HepG2 (cell line): ENCODE measurements at regions not wholly inside any gene's neighbourhood (a gene's known extent, or its start where the extent isn't known, plus 50 kb on each side); places are given as distances from the start of the nearest gene placed in this dataset.

ENCODE experiments used
- ATAC-seq: fragments of 200-7000 bp; cut with Tn5 transposase; 3 replicates; pipeline ENCODE4 v1.9.1; 2020; ENCODE audit warnings: mild to moderate bottlenecking, moderate library complexity
- BruUV-seq: library from RNA; stranded (reverse); fragments of 400-500 nt; replicated peaks from 2 replicates; lab custom pipeline; 2021; lab: Mats Ljungman, UMichigan
- CTCF ChIA-PET: fragments of 300-600 bp; formaldehyde crosslinking; extraction: SDS; loops from one replicate; lab custom pipeline; 2021; ENCODE audit warnings: low total read pairs, inconsistent platforms, low intra/inter-chr PET ratio; lab: Yijun Ruan, JAX
- POLR2A ChIA-PET: fragments of 350-600 bp; sonication (Branson Sonifier 250); formaldehyde crosslinking; loops from one replicate; lab custom pipeline; 2020; ENCODE audit warnings: antibody characterized with exemption, inconsistent platforms; lab: Yijun Ruan, JAX
- DNase-seq: peaks from one replicate; pipeline ENCODE4 v3.0.0-alpha.2; 2015; ENCODE audit warnings: low spot score
- FAIRE-seq: peaks from 3 replicates; lab custom pipeline; 2011; peaks lifted over from hg19 to GRCh38; lab: Jason Lieb, UNC
- H2AFZ ChIP-seq: one replicate; pipeline ENCODE4 v1.6.1; 2011; ENCODE audit warnings: low read length, inconsistent platforms
- H3K27ac ChIP-seq: fragments of 300-600 bp; 3 replicates; pipeline ENCODE4 v1.8.0; 2011; ENCODE audit warnings: mixed run types, mild to moderate bottlenecking, mixed read lengths, low read length, inconsistent platforms; ENCODE audit not compliant: insufficient read depth; ENCODE audit errors: extremely low read length
- H3K27me3 ChIP-seq, 2 experiments: fragments of 200-600 bp in 1 of 2; 2 replicates in 1 of 2; 3 replicates in 1 of 2; pipeline versions ENCODE4 v1.6.0 to v1.8.0; 2011; ENCODE audit warnings: low read length in 2 of 2, mild to moderate bottlenecking in 2 of 2, moderate library complexity in 2 of 2, inconsistent platforms in 1 of 2; ENCODE audit not compliant: insufficient read depth in 2 of 2, control insufficient read depth in 1 of 2
- H3K36me3 ChIP-seq, 2 experiments: fragments of 200-600 bp in 1 of 2; replicated peaks in 1 of 2; 2 replicates in 1 of 2; 3 replicates in 1 of 2; pipeline versions ENCODE4 v1.5.1 to v1.8.0; 2011; ENCODE audit warnings: low read length in 2 of 2, inconsistent platforms in 1 of 2; ENCODE audit not compliant: insufficient read depth in 2 of 2, control insufficient read depth in 1 of 2
- H3K4me1 ChIP-seq: 2 replicates; pipeline ENCODE4 v1.5.1; 2012; ENCODE audit warnings: low read length, inconsistent platforms; ENCODE audit not compliant: insufficient read depth
- H3K4me2 ChIP-seq: 2 replicates; pipeline ENCODE4 v1.6.0; 2011; ENCODE audit warnings: low read depth, low read length, inconsistent platforms
- H3K4me3 ChIP-seq, 3 experiments: fragments of 200-600 bp in 1 of 3; sonication (generic), shearing (Covaris generic) in 1 of 3; replicated peaks in 1 of 3; 2 replicates each; pipeline ENCODE4 v1.5.1; 2011 to 2016; ENCODE audit warnings: low read length in 3 of 3, inconsistent platforms in 2 of 3, low read depth in 2 of 3, mild to moderate bottlenecking in 2 of 3, control low read depth in 1 of 3, mixed read lengths in 1 of 3; ENCODE audit not compliant: insufficient read depth in 1 of 3
- H3K79me2 ChIP-seq: one replicate; pipeline ENCODE4 v1.6.1; 2011; ENCODE audit warnings: low read length, inconsistent platforms; ENCODE audit not compliant: insufficient read depth
- H3K9ac ChIP-seq: 2 replicates; pipeline ENCODE4 v1.6.0; 2011; ENCODE audit warnings: mild to moderate bottlenecking, low read depth, low read length, inconsistent platforms; ENCODE audit not compliant: insufficient read depth
- H3K9me3 ChIP-seq: 2 replicates; pipeline ENCODE4 v1.5.1; 2012; ENCODE audit warnings: mild to moderate bottlenecking, low read length
- H4K20me1 ChIP-seq: 2 replicates; pipeline ENCODE4 v1.6.0; 2011; ENCODE audit warnings: inconsistent platforms, mild to moderate bottlenecking, low read length, moderate library complexity; ENCODE audit not compliant: insufficient read depth
- BHLHE40 ChIP-seq: IDR thresholded peaks from 2 replicates; pipeline ENCODE4 v1.6.1; 2011; ENCODE audit warnings: low read length, improper control_type of control experiment
- HDAC2 ChIP-seq: sonication (generic); formaldehyde crosslinking; IDR thresholded peaks from 2 replicates; pipeline ENCODE4 v1.4.0; 2020; ENCODE audit warnings: missing genetic modification reagents
- MBD4 ChIP-seq: IDR thresholded peaks from 2 replicates; pipeline ENCODE4 v1.6.1; 2012; ENCODE audit warnings: low read length, inconsistent platforms, borderline replicate concordance
- MNT ChIP-seq: fragments of 450-650 bp; IDR thresholded peaks from 2 replicates; pipeline ENCODE4 v1.6.1; 2016
- SSRP1 ChIP-seq: IDR thresholded peaks from 2 replicates; pipeline ENCODE4 v1.6.1; 2016; ENCODE audit warnings: control low read depth
- ZBTB42 ChIP-seq: sonication (generic); formaldehyde crosslinking; IDR thresholded peaks from 2 replicates; pipeline ENCODE4 v1.5.0; 2020; ENCODE audit warnings: mild to moderate bottlenecking, missing genetic modification reagents
- ZBTB7B ChIP-seq: sonication (generic); formaldehyde crosslinking; IDR thresholded peaks from 2 replicates; pipeline ENCODE4 v1.4.0; 2020; ENCODE audit warnings: missing genetic modification reagents
- ZIK1 ChIP-seq: sonication (generic); formaldehyde crosslinking; IDR thresholded peaks from 2 replicates; pipeline ENCODE4 v1.5.0; 2020; ENCODE audit warnings: mild to moderate bottlenecking, low read depth, missing genetic modification reagents, borderline replicate concordance
- ZNF224 ChIP-seq: sonication (generic); formaldehyde crosslinking; IDR thresholded peaks from 2 replicates; pipeline ENCODE4 v1.5.0; 2020; ENCODE audit warnings: mild to moderate bottlenecking, missing genetic modification reagents
- ZNF543 ChIP-seq: sonication (generic); formaldehyde crosslinking; IDR thresholded peaks from 2 replicates; pipeline ENCODE4 v1.4.0; 2020; ENCODE audit warnings: mild to moderate bottlenecking, missing genetic modification reagents
- ZNF7 ChIP-seq: IDR thresholded peaks from 2 replicates; pipeline ENCODE4 v1.6.1; 2016; ENCODE audit warnings: missing biosample characterization, missing genetic modification reagents
- WGBS: methylation state at CpG from one replicate; pipeline ENCODE4 v1.1.6; 2017; ENCODE audit warnings: low lambda C conversion rate; 5-methylcytosine and 5-hydroxymethylcytosine counted together
- in situ Hi-C: cut with HindIII; loops from 2 replicates; pipeline ENCODE4 v1.10.0; 2017; ENCODE audit warnings: low pct_unique_long_range_greater_than_20kb; ENCODE audit not compliant: extremely low pct_ligation_motif_present
- intact Hi-C: fragments of 100-400 bp; cut with micrococcal nuclease; formaldehyde crosslinking; loops from one replicate; pipeline ENCODE4 v1.10.0; 2022; ENCODE audit not compliant: unreplicated experiment
- TF ChIP-seq, protein P1 (sequence below), 2 experiments: fragments of 450-650 bp in 1 of 2; sonication (generic) in 1 of 2; formaldehyde crosslinking; IDR thresholded peaks; 2 replicates each; pipeline versions ENCODE4 v1.5.0 to v1.8.0; 2020 to 2022; ENCODE audit warnings: mild to moderate bottlenecking in 1 of 2, missing genetic modification reagents in 1 of 2
- TF ChIP-seq, protein P2 (sequence below): sonication (generic); formaldehyde crosslinking; IDR thresholded peaks from 2 replicates; pipeline ENCODE4 v1.8.1; 2023; ENCODE audit warnings: mild to moderate bottlenecking, inconsistent platforms, moderate library complexity, missing genetic modification reagents, borderline replicate concordance
- TF ChIP-seq, protein P3 (sequence below): sonication (generic); formaldehyde crosslinking; IDR thresholded peaks from 2 replicates; pipeline ENCODE4 v1.4.0; 2020; ENCODE audit warnings: missing genetic modification reagents

DNA sequence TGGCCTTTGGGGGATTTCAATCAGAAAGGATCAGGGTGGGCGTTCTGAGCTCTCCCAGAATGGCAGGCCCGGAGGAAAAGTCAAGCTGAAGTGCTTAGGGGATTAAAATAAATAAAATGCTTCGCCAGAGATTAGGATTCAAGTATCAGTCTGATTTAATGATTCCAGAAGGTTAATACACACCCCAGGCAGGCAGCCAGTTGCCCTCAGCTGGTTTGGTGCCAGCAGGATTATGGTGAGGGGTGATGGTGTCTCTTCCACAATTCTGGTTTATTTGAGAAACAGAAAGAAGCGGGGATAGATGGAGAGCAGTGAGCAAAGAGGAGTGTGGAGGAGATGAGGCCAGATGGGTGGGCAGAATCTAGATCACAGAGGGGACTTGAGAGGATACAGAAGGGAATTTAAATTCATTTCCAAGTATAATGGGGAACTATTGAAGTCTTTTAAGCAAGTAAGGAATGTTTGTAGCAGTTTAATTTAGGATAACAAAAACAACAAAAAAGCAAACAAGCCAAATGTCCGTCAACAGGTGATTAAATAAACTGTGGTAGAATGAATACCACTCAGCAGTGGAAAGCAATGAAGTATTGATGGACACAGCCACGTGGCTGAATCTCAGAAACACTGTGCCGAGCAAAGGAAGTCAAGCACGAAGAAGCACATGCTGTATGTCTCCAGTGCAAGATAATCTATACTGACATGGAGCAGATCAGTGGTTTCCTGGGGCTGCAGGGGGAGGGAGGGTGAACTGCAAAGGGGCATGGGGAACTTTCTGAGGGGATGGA is 297.7 kb downstream of the MSX2 start:
- H3K9me3 ChIP-seq = no peaks in the 10 kb centered on the region
- BruUV-seq = no TSS peak
- WGBS = 13% methylated on average over 8 of the region's 8 CpGs
- H3K79me2 ChIP-seq = no peaks in the 10 kb centered on the region
- intact Hi-C loops = no loop called here
- H3K27ac ChIP-seq = no peak overlapping the region
- ChIA-PET CTCF (no interaction called here), POLR2A (no interaction called here)
- ATAC-seq = no peak
- in situ Hi-C loops = no loop called here
- H3K9ac ChIP-seq = no peak overlapping the region
- no peak overlapping the region for H2AFZ ChIP-seq
- FAIRE-seq = no peak
- no peaks in the 10 kb centered on the region for H3K36me3 ChIP-seq
- H3K4me3 ChIP-seq = no peak overlapping the region
- DNase-seq = no peak
- no peak overlapping the region for H3K4me2 ChIP-seq
- H3K27me3 ChIP-seq = no peaks in the 10 kb centered on the region
- no peaks in the 10 kb centered on the region for H3K4me1 ChIP-seq
- H4K20me1 ChIP-seq = no peaks in the 10 kb centered on the region
- no peak for TF ChIP-seq ZIK1 (CRISPR knock-in tag)
- no peak for TF ChIP-seq ZNF7 (CRISPR knock-in tag)
- no peak for TF ChIP-seq MBD4
- no peak for TF ChIP-seq ZBTB7B (CRISPR knock-in tag)
- TF ChIP-seq, protein P1, sequence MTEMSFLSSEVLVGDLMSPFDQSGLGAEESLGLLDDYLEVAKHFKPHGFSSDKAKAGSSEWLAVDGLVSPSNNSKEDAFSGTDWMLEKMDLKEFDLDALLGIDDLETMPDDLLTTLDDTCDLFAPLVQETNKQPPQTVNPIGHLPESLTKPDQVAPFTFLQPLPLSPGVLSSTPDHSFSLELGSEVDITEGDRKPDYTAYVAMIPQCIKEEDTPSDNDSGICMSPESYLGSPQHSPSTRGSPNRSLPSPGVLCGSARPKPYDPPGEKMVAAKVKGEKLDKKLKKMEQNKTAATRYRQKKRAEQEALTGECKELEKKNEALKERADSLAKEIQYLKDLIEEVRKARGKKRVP (CRISPR knock-in tag; IDR thresholded peaks at IDR 0.05) = no peak
- no peak for TF ChIP-seq BHLHE40
- TF ChIP-seq ZNF224 (CRISPR knock-in tag) = no peak
- no peak for TF ChIP-seq ZNF543 (CRISPR knock-in tag)
- no peak for TF ChIP-seq HDAC2
- no peak for TF ChIP-seq MNT
- TF ChIP-seq, protein P2, sequence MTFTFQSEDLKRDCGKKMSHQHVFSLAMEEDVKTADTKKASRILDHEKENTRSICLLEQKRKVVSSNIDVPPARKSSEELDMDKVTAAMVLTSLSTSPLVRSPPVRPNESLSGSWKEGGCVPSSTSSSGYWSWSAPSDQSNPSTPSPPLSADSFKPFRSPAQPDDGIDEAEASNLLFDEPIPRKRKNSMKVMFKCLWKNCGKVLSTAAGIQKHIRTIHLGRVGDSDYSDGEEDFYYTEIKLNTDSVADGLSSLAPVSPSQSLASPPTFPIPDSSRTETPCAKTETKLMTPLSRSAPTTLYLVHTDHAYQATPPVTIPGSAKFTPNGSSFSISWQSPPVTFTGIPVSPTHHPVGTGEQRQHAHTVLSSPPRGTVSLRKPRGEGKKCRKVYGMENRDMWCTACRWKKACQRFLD (CRISPR knock-in tag) = no peak
- no peak for TF ChIP-seq SSRP1 (CRISPR knock-in tag)
- TF ChIP-seq, protein P3, sequence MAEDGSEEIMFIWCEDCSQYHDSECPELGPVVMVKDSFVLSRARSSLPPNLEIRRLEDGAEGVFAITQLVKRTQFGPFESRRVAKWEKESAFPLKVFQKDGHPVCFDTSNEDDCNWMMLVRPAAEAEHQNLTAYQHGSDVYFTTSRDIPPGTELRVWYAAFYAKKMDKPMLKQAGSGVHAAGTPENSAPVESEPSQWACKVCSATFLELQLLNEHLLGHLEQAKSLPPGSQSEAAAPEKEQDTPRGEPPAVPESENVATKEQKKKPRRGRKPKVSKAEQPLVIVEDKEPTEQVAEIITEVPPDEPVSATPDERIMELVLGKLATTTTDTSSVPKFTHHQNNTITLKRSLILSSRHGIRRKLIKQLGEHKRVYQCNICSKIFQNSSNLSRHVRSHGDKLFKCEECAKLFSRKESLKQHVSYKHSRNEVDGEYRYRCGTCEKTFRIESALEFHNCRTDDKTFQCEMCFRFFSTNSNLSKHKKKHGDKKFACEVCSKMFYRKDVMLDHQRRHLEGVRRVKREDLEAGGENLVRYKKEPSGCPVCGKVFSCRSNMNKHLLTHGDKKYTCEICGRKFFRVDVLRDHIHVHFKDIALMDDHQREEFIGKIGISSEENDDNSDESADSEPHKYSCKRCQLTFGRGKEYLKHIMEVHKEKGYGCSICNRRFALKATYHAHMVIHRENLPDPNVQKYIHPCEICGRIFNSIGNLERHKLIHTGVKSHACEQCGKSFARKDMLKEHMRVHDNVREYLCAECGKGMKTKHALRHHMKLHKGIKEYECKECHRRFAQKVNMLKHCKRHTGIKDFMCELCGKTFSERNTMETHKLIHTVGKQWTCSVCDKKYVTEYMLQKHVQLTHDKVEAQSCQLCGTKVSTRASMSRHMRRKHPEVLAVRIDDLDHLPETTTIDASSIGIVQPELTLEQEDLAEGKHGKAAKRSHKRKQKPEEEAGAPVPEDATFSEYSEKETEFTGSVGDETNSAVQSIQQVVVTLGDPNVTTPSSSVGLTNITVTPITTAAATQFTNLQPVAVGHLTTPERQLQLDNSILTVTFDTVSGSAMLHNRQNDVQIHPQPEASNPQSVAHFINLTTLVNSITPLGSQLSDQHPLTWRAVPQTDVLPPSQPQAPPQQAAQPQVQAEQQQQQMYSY (CRISPR knock-in tag) = no peak
- TF ChIP-seq ZBTB42 = no peak
